Ishikawa (cell line): ENCODE measurements at regions not wholly inside any gene's neighbourhood (a gene's known extent, or its start where the extent isn't known, plus 50 kb on each side); places are given as distances from the start of the nearest gene placed in this dataset.

Experiments
- CEBPB ChIP-seq: IDR thresholded peaks from 2 replicates; pipeline ENCODE4 v1.6.1; 2012
- EP300 ChIP-seq: IDR thresholded peaks from 2 replicates; pipeline ENCODE4 v1.6.1; 2012; ENCODE audit warnings: borderline replicate concordance
- MAX ChIP-seq: IDR thresholded peaks from 2 replicates; pipeline ENCODE4 v1.6.1; 2012
- RAD21 ChIP-seq: IDR thresholded peaks from 2 replicates; pipeline ENCODE4 v1.6.1; 2012; ENCODE audit warnings: low read depth
- REST ChIP-seq: IDR thresholded peaks from 2 replicates; pipeline ENCODE4 v1.6.1; 2012; ENCODE audit warnings: low read depth, mild to moderate bottlenecking
- TCF12 ChIP-seq: IDR thresholded peaks from 2 replicates; pipeline ENCODE4 v1.6.1; 2012; ENCODE audit warnings: low read depth

DNA sequence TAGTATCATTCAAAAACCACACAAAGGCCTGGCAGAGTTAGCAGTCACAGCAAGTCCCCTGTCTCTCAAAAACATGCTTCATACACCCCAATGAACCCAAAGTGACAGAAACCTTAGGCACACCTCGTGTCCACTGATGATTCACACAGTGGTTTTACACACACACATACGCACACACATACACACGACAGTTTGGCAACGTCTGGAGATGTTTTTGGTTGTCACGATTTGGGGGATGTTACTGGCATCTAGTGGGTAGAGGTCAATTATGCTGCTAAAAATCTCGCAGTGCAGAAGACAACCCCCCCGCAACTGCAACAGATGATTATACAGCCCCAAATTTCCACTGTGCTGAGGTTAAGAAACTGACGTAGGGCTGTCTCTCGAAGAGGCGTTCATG is 72.9 kb upstream of the PARD3B start:
- no peak for TF ChIP-seq REST
- no peak for TF ChIP-seq MAX
- no peak for TF ChIP-seq RAD21
- no peak for TF ChIP-seq TCF12
- no peak for TF ChIP-seq EP300
- no peak for TF ChIP-seq CEBPB
